Activated naive CD8-positive, alpha-beta T cell treated with anti-CD3 and anti-CD28 coated beads, Interleukin-2, amount 10 ng/mL, durations not matched to agents 7 days and 5 days (primary cell): ENCODE measurements at regions not wholly inside any gene's neighbourhood (a gene's known extent, or its start where the extent isn't known, plus 50 kb on each side); places are given as distances from the start of the nearest gene placed in this dataset.
"Not testable (repeated sequence)": the region's sequence is repeated elsewhere in the genome, so short reads cannot be mapped to it uniquely, and the experiment has no call there.

ENCODE experiments used
- ATAC-seq: fragments of 150-1000 bp; cut with Tn5 transposase; one replicate; pipeline ENCODE4 v1.10.0; 2021; ENCODE audit warnings: low read depth, moderate library complexity
- POLR2A ChIA-PET: fragments of 350-600 bp; sonication (Branson Sonifier 250); formaldehyde crosslinking; loops from one replicate; lab custom pipeline; 2021; ENCODE audit warnings: antibody characterized with exemption; lab: Charles Lee
- DNase-seq: peaks from one replicate; pipeline ENCODE4 v3.0.0; 2021
- H3K27ac Mint-ChIP-seq: one replicate; pipeline ENCODE4 v1.8.0; 2022; ENCODE audit warnings: mild to moderate bottlenecking, mixed read lengths
- H3K27me3 Mint-ChIP-seq: one replicate; pipeline ENCODE4 v1.8.0; 2022; ENCODE audit warnings: mild to moderate bottlenecking, moderate library complexity, mixed read lengths
- H3K36me3 Mint-ChIP-seq: one replicate; pipeline ENCODE4 v1.8.0; 2021; ENCODE audit warnings: mild to moderate bottlenecking, mixed read lengths
- H3K4me1 Mint-ChIP-seq: one replicate; pipeline ENCODE4 v1.8.0; 2021; ENCODE audit warnings: mixed read lengths
- H3K4me3 Mint-ChIP-seq: one replicate; pipeline ENCODE4 v1.8.0; 2022; ENCODE audit warnings: mild to moderate bottlenecking, moderate library complexity, mixed read lengths
- H3K9me3 Mint-ChIP-seq: one replicate; pipeline ENCODE4 v1.8.0; 2021; ENCODE audit warnings: mixed read lengths

- no peak for DNase-seq
- H3K36me3 Mint-ChIP-seq: no peaks in the 10 kb centered on the region
- H3K4me3 Mint-ChIP-seq: no peak overlapping the region
- H3K9me3 Mint-ChIP-seq: no peaks in the 10 kb centered on the region
- H3K4me1 Mint-ChIP-seq: peaks cover 2% of the 10 kb centered on the region
- POLR2A ChIA-PET: no interaction called here
- no peak for ATAC-seq
- H3K27me3 Mint-ChIP-seq: peaks cover 4% of the 10 kb centered on the region
- H3K27ac Mint-ChIP-seq: no peak overlapping the region
These were observed 55.1 kb upstream of the TLR4 start for GRCh38 chr9:117649126-117649525.

- POLR2A ChIA-PET: no interaction called here
- Mint-ChIP-seq H3K4me3 (peak overlapping the region; percentile 17), H3K27ac (no peak overlapping the region), H3K36me3 (no peaks in the 10 kb centered on the region), H3K27me3 (peaks cover 14% of the 10 kb centered on the region), H3K4me1 (peaks cover 2% of the 10 kb centered on the region), H3K9me3 (no peaks in the 10 kb centered on the region)
- DNase-seq (no peak), ATAC-seq (no peak)
These were observed 59.1 kb upstream of the TLR4 start for GRCh38 chr9:117644932-117645636.

GRCh38 chr9:117644133-117644931 lies 59.9 kb upstream of the TLR4 start:
- no peaks in the 10 kb centered on the region for H3K36me3 Mint-ChIP-seq

GRCh38 chr9:117643288-117643654 lies 60.9 kb upstream of the TLR4 start:
- POLR2A ChIA-PET: no interaction called here
- Mint-ChIP-seq H3K4me3 (no peak overlapping the region), H3K36me3 (no peaks in the 10 kb centered on the region), H3K27ac (no peak overlapping the region), H3K27me3 (peaks cover 14% of the 10 kb centered on the region), H3K4me1 (peaks cover 2% of the 10 kb centered on the region), H3K9me3 (no peaks in the 10 kb centered on the region)
- no peak for ATAC-seq
- no peak for DNase-seq

More at GRCh38 chr9:117644133-117644931, 59.9 kb upstream of the TLR4 start:
- Mint-ChIP-seq H3K4me3 (peak overlapping the region; percentile 17), H3K27ac (no peak overlapping the region), H3K27me3 (peaks cover 14% of the 10 kb centered on the region), H3K9me3 (no peaks in the 10 kb centered on the region), H3K4me1 (peaks cover 2% of the 10 kb centered on the region)
- POLR2A ChIA-PET: no interaction called here
- peak; percentile 36 for ATAC-seq
- peak; percentile 71 for DNase-seq

GRCh38 chr9:117642571-117643287 lies 61.5 kb upstream of the TLR4 start:
- H3K27me3 Mint-ChIP-seq: peaks cover 14% of the 10 kb centered on the region
- POLR2A ChIA-PET, ATAC-seq, H3K9me3 Mint-ChIP-seq, H3K4me3 Mint-ChIP-seq, DNase-seq, H3K36me3 Mint-ChIP-seq, H3K27ac Mint-ChIP-seq, H3K4me1 Mint-ChIP-seq: not testable (repeated sequence)

GRCh38 chr9:117636681-117637080 lies 67.5 kb upstream of the TLR4 start:
- H3K27ac Mint-ChIP-seq: no peak overlapping the region

GRCh38 chr9:117625154-117625553 lies 79.0 kb upstream of the TLR4 start:
- Mint-ChIP-seq H3K4me3 (no peak overlapping the region), H3K36me3 (no peaks in the 10 kb centered on the region), H3K4me1 (no peaks in the 10 kb centered on the region), H3K27ac (no peak overlapping the region), H3K9me3 (peaks cover 10% of the 10 kb centered on the region), H3K27me3 (no peaks in the 10 kb centered on the region)
- DNase-seq: no peak
- POLR2A ChIA-PET: no interaction called here
- ATAC-seq: no peak

More at GRCh38 chr9:117636681-117637080, 67.5 kb upstream of the TLR4 start:
- Mint-ChIP-seq H3K27me3 (peaks cover 4% of the 10 kb centered on the region), H3K4me1 (no peaks in the 10 kb centered on the region), H3K36me3 (no peaks in the 10 kb centered on the region), H3K4me3 (no peak overlapping the region), H3K9me3 (no peaks in the 10 kb centered on the region)
- DNase-seq (no peak), ATAC-seq (no peak)
- POLR2A ChIA-PET: no interaction called here

GRCh38 chr9:117624106-117624505 lies 80.1 kb upstream of the TLR4 start:
- Mint-ChIP-seq H3K27ac (no peak overlapping the region), H3K27me3 (no peaks in the 10 kb centered on the region), H3K9me3 (peaks cover 10% of the 10 kb centered on the region), H3K36me3 (no peaks in the 10 kb centered on the region), H3K4me3 (no peak overlapping the region), H3K4me1 (no peaks in the 10 kb centered on the region)
- no peak for ATAC-seq
- POLR2A ChIA-PET: no interaction called here
- no peak for DNase-seq

- no peaks in the 10 kb centered on the region for H3K4me1 Mint-ChIP-seq
- ATAC-seq: no peak
- H3K27me3 Mint-ChIP-seq: no peaks in the 10 kb centered on the region
- H3K36me3 Mint-ChIP-seq: no peaks in the 10 kb centered on the region
- H3K27ac Mint-ChIP-seq: no peak overlapping the region
- H3K4me3 Mint-ChIP-seq: no peak overlapping the region
- H3K9me3 Mint-ChIP-seq: peaks cover 10% of the 10 kb centered on the region
- POLR2A ChIA-PET: no interaction called here
- DNase-seq: no peak
These were observed 81.9 kb upstream of the TLR4 start for GRCh38 chr9:117622347-117622746.

GRCh38 chr9:117616431-117616831 lies 87.8 kb upstream of the TLR4 start:
- Mint-ChIP-seq H3K36me3 (no peaks in the 10 kb centered on the region), H3K27ac (no peak overlapping the region), H3K4me1 (no peaks in the 10 kb centered on the region), H3K27me3 (no peaks in the 10 kb centered on the region), H3K4me3 (no peak overlapping the region), H3K9me3 (no peaks in the 10 kb centered on the region)
- no peak for ATAC-seq
- POLR2A ChIA-PET: no interaction called here
- no peak for DNase-seq

- Mint-ChIP-seq H3K36me3 (no peaks in the 10 kb centered on the region), H3K27me3 (no peaks in the 10 kb centered on the region), H3K4me3 (no peak overlapping the region), H3K27ac (no peak overlapping the region), H3K9me3 (no peaks in the 10 kb centered on the region), H3K4me1 (no peaks in the 10 kb centered on the region)
- DNase-seq: no peak
- POLR2A ChIA-PET: no interaction called here
- ATAC-seq: no peak
These were observed 91.9 kb upstream of the TLR4 start for GRCh38 chr9:117612317-117612716.

- H3K27ac Mint-ChIP-seq: no peak overlapping the region
- H3K9me3 Mint-ChIP-seq: peaks cover 2% of the 10 kb centered on the region
- no peaks in the 10 kb centered on the region for H3K27me3 Mint-ChIP-seq
- ATAC-seq (no peak), DNase-seq (no peak)
- H3K36me3 Mint-ChIP-seq: no peaks in the 10 kb centered on the region
- H3K4me3 Mint-ChIP-seq: no peak overlapping the region
- POLR2A ChIA-PET: no interaction called here
- no peaks in the 10 kb centered on the region for H3K4me1 Mint-ChIP-seq
These were observed 106.2 kb upstream of the TLR4 start for GRCh38 chr9:117597977-117598376.

- Mint-ChIP-seq H3K9me3 (peaks cover 2% of the 10 kb centered on the region), H3K36me3 (no peaks in the 10 kb centered on the region), H3K4me3 (no peak overlapping the region), H3K27ac (no peak overlapping the region), H3K27me3 (no peaks in the 10 kb centered on the region), H3K4me1 (no peaks in the 10 kb centered on the region)
- DNase-seq: no peak
- POLR2A ChIA-PET: no interaction called here
- no peak for ATAC-seq
These were observed 107.5 kb upstream of the TLR4 start for GRCh38 chr9:117596678-117597077.
